GM19351 (cell line): ENCODE measurements at regions not wholly inside any gene's neighbourhood (a gene's known extent, or its start where the extent isn't known, plus 50 kb on each side); places are given as distances from the start of the nearest gene placed in this dataset.
"Not testable (repeated sequence)": the region's sequence is repeated elsewhere in the genome, so short reads cannot be mapped to it uniquely, and the experiment has no call there.

Experiments used
- ATAC-seq: cut with Tn5 transposase; IDR thresholded peaks from one replicate; pipeline ENCODE4 v1.9.1; 2021; ENCODE audit warnings: mild to moderate bottlenecking, moderate library complexity; ENCODE audit not compliant: unreplicated experiment

DNA sequence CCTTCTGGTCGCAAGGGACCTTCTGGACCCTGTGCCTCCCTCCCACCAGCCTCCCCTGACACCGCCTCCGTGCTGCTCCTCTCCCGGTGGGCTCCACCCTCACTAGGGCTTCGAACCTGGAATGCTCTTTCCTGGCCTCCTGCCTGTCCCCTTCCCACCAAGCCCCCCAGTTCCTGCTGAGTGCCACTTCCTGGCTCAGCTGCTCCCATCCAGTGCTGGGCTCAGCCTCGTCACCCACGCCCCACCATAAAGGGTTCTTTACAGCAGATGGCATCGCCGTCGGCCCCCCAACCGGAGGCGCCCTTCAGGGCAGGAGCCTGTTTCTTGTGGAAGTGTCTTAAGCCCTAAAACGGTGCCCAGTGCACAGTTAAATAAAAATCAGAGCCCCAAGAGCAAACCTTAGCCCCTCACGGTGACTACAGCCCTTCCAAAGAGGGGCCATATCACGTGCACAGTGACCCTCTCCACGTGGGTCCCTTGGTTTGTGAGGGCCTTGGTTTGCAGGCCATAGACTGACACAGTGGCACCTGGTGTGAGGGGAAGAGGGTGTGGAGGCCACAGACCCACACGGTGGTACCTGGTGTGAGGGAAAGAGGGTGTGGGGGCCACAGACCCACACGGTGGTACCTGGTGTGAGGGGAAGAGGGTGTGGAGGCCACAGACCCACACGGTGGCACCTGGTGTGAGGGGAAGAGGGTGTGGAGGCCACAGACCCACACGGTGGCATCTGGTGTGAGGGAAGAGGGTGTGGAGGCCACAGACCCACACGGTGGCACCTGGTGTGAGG is 111.4 kb downstream of the METRNL start:
- no peak for ATAC-seq

DNA sequence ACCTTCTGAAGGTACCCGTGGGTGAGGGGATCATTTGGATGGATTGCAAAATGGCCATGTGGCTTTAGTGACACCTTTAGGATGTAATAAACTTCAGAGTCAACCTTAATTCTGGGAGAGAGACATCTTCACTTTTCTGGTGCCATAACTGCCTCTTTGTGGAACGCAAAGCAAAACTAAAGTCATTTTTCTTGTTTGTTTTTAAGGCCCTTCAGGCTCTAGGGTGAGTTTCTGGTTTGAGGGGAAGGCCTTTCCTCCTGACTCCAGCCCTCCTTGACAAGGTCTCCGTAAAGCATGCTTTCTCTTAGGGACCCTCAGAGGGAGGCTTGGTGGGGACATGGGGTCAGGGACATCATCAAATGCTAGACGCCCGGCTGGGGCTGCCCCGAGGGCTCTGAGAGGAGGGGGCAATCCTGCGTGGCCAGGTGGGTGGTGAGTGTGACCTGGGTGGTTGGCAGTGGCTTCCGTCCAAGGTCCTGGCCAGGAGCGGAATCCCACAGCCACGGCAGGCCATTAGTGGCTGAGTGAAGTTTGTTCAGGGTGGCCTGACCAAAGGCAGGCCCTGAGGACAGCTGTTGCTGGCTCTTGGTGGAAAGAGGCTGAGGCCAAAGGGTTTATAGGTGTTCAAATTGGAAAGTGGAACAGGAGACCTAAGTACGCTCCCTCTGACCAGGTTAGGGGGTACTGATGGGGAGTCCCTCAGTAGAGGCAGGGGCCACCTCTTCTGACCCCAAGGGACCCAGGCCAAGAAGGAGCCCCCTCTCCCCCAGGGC is 112.2 kb downstream of the METRNL start:
- ATAC-seq: no peak

DNA sequence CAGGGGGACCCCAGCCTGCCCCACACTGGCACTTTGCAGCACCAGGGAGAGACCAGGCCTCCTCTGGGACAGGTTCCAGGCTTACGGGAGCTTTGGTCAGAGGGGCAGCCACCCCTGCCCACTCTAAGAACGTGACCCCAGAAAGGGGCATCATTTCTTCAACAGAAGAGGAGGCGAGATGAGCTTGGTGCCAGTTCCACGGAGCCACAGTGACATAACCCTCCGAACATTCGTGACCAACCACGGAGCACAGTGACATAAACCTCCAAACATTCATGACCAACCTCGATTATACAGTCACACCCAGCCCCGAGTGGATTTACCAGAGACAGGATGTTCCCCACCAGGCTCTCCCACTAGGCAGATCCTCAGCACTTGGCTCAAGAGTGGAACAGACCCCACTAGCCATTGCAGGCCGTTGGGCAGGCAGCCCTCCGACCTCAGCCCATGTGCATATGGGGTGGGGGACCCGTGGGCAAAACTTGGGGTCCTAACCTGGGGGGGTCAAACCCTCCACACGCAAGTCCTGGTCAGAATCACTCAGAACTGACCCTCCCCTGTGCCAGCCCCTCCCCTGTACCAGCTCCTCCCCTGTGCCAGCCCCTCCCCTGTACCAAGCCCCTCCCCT is 112.9 kb downstream of the METRNL start:
- no peak for ATAC-seq

DNA sequence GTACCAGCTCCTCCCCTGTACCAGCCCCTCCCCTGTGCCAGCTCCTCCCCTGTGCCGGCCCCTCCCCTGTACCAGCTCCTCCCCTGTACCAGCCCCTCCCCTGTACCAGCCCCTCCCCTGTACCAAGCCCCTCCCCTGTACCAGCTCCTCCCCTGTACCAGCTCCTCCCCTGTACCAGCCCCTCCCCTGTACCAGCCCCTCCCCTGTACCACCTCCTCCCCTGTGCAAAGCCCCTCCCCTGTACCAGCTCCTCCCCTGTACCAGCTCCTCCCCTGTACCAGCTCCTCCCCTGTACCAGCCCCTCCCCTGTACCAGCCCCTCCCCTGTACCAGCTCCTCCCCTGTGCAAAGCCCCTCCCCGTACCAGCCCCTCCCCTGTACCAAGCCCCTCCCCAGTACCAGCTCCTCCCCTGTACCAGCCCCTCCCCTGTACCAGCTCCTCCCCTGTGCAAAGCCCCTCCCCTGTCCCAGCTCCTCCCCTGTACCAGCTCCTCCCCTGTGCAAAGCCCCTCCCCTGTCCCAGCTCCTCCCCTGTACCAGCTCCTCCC is 113.5 kb downstream of the METRNL start:
- ATAC-seq: not testable (repeated sequence)

DNA sequence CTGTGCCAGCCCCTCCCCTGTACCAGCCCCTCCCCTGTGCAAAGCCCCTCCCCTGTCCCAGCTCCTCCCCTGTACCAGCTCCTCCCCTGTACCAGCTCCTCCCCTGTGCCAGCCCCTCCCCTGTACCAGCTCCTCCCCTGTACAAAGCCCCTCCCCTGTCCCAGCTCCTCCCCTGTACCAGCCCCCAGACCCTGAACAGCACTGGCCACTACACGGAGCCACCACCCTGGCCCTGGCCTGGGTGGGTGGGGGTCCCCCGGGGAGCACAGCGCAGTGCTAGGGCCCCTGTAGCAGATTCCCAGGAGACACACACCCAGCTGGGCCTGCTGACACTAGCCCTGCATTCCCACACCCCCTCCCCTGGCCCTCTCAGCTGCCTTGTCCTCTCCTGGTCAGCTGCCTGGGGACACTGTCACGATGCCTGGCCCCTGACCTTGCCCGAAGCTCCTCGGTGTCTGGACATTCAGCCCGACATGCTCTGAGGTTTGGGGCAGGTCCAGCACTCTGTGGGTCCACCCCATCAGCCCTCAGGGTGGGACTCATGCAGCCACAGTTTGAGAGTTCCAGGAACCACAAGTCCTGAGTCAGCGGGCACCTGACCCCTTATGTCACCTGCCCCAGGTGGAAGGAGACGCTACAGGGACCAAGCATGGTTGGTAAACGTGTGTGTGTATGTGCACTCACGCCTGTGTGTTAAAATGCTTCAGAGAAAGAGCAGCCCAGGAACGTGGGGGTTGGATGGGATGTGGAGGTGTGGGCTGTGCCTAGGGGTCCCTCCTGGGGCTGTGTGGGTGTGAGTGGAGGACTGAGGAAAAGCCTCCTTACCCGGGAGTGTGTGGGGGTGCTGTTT is 114.2 kb downstream of the METRNL start:
- ATAC-seq: no peak

DNA sequence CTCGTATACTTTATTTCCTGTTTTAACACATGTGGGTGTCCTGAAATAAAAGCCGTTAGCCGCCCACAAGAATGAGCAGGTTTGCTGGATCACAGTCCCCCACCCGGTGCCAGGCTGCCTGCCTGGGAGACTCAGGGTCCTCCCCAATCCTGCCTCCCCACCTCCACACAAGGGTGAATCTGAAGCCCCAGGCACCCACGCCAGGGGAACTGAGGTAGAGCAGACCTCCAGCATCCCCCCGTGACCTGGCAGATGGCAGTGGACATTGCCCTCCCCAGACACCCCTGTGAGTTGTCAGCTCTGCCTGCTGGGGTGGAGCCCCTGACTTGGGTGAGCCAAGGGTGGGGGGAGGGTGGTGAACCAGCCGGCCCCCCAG is 114.8 kb downstream of the METRNL start:
- ATAC-seq: no peak

DNA sequence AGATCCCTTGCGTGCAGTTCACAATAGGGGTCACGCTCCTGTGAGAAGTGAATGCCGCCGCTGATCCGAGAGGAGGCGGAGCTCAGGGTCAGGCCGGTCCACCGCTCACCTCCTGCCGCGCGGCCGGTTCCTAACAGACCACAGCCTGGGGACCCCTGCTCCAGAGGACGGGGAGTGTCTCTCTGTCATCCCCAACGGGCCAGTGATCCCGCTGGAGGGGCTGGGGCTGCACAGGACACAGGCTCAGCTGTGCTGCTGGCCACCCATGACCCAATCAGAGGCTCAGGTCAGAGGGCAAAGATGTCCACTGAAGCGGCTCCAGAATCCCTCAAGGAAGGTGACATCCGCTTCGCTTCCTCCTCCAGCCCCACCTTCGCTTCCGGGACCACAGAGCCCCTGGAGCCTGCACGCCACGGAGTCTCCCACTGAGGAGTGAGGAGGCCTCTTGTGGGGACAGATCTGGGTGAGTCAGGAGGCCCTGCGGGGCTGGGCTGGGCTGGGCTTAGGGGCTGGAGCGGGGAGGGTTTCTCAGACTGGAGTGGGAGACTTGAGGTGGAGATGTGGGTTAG is 115.4 kb downstream of the METRNL start:
- no peak for ATAC-seq

DNA sequence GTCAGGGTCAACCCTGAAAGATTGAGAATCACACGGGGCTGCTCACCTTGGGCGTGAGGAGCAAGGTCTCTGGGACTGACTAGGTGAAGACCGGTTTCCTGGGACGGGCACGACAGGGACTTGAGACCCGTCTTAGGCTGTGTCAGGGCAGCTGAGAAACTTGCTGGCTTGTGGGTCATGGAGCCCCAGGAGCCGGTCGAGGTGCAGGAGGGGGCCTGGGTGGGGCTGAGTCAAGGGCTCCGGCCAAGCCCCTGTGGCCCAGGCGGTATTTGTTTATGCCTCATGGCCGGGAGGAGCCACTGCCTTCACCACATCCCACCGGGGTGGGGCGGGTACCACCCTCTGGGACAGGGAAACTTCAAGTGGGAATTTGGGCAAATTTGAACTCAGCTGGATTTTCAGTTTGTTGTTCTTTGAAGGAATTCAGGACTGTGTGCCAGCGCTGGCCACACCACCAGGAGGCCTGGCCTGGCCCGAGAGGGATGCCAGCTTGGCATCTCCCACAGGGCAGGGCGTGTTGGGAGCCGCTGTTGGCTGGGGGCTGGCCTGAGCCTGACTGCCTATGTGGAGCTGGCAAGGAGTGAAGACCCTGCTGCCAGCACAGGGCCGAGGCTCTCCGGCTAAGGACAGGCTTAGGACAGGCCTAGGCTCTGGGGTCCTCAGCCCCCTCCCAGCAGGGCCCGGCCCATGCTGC is 116.1 kb downstream of the METRNL start:
- no peak for ATAC-seq

DNA sequence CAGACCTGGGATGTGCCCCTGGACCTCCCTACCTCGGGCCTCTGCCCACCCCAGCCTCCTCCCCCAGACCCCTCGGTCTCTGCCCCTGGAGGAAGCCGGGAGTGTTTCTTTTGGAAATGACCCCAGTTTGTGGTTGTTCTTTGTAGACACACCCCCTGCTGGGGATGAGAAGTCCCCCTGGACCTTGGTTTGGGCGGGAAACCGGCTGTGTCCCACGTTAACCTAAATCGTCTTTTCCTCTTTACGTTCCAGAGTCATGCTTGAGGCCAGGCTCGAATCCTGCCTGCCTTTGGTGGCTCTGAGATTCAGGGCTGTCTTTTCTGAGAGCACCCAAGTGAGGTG is 116.6 kb downstream of the METRNL start:
- ATAC-seq: no peak

DNA sequence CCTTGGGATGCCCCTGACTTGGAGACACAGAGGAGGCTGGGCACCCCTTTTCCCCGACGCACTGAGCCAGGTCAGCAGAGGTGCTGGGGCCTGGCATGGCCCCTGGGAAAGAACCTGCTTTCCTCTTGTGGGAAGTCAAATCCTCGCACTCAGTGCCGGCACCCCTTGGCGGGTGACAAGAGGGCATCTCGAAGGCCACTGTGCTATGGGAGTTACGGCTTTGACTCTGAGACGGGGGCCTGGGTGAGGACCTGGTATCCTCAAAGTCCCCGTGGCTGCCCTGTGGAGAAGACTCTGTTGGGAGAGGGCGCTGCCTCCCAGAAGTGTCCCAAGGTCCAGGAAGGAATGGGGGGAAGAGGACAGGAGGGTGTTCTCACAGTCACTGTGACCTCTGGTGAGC is 117.0 kb downstream of the METRNL start:
- ATAC-seq: no peak

DNA sequence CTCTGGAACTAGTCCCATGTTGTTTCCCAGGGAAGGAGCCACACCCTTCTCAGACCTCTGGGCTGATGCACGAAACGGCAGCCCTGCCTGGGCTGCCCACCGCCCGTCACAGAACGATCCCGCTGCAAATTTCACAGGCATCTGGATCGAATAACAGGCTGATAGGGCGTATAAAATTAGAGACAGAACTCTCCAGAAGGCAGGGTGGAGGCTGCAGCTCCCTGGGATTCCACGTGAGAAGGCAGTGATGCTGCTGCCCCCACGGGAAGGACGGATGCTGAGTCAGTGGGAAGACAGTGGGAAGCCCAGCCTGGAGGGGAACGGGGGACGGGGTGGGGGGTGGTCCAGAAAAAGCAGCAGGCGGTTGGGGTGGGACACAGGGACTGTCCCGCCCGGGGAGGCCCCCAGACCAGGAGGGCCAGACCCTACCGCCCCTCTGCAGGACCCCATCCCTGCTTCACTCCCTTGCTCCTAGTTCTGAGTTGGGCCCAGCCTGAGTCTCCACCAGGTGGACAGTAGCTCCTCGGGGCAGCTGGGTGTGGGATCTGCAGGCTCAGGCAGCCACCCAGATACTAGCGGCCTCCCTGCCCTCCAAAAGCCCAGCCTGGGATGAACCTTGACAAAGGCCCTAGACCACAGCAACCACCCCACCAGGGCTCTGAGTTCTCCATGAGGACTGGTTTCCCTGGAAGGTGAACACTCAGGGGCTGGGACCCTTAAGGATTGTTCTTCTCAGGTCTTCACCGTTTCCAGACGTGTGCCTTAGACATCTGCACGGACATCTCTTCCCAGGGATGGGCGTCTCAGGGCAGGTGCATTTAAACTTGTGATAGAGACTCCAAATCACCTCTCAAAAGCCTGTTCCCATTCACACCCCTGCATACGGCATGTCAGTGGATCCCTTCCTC is 117.8 kb downstream of the METRNL start:
- ATAC-seq: no peak

DNA sequence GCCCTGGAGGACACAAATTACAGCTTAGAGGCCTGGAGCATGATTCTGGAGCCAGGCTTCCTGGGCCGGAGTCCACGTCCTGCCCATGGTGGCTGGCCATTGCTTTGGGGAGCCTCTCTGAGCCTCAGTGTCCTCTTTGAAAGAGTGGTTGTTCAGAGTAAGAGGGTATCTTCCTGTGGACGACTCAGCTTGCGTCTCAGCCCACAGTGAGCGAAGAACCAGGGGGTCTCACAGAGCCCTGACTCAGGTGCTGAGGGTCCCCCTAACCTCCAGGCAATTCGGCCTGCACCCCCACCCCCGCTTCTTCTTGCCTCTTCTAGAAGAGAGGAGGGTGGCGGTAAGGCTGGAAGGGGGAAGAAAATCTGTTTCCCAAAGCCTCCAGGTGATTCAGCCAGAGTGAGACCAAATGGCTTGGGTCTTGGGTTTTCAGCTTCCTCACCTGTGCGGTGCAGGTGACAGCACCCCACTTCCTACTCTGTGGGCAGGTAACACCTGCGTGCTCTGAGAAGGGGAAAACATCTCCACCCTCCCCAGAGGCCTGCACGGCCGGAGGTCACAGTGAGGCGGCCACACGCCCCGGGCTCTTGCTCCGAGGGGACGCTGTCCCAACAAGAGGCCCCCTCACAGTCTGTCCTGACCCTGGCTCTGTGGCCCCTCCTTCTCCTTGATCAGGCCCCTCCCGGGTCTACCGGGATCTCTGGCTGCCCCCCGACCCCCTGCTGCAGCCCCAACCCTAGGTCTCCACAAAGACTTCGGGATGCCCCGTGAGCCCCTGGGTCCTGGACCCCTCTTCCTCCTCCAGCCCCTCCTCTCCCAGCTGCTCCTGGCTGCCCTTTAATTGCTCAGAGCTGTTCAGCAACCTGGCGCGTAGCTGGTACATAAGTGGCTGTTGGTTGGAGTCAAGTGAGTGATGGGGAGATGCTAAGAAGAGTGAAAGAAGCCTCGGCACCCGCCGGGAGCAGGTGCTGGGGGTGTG is 119.2 kb downstream of the METRNL start:
- no peak for ATAC-seq

DNA sequence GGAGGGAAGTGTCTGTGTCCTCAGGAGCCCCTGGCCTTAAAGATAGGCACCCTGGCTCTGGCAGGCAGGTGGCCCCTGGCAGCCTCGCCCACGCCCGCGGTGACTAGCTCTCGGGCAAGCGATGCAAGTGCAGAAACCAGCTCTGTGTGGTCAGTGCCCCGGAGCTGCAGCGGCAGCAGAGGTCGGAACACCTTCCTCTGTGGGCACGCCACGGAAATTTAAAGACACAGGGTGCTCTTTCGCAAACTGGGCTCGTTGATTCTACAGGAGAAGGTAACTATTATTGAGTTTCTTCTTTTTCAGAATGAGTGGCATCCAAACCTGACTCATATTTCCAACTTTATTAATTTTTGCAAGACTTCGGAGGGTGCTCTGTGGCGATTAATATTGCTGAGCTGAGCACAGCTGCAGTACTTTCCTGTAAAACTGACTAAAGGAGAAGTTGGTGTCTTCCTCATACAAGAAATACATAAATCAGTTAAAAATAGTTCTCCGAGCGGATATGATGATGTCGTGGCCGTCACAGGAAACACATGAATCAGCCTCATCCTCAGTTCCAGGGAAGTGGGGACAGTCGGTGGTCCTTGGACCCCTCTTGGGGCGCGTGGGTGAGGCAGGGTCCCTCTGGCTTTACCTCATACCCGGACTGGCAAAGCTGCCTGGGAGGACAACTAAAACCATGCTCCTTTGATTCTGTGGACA is 120.2 kb downstream of the METRNL start:
- ATAC-seq: no peak

DNA sequence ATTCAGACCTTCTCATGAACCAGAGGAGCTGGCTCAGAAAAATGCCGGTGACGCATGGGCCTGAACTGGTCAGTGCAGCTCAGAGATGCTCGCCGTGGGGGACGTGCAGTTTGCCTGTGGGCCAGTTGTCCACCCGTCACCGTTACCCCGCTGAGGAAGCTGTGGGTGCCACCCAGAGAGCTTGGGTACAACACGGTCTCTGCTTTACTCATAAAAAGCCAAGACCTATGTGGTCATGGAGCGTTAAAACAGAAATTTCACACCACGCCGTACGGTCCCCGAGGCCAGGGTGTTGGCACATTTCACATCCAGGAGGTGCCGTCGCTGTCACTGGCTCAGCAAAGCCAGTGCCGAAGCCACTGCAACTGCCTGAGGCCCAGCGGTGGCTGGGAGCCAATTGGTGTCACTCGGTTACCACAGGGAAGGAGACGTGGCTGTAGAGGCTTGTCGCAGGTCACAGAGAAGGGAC is 120.9 kb downstream of the METRNL start:
- no peak for ATAC-seq

DNA sequence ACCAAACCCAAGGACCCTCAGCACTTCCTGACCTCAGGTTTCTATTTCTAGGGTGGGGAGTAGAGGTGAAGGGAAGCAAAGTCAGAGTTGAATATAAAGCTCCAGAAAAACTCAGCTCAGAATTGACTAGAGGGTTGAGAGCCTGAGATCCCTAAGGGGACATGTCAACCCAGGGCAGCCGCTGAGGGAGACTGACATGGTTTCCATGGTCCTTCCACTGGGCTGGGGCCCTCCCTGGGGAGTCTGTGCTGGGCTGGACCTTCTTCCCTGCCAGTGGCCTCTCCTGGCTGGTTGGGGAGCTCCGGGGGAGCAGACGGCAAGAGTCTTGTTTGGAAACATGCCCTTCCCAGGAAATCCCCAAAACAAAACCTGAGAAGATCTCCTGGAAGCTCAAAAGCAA is 121.3 kb downstream of the METRNL start:
- no peak for ATAC-seq

DNA sequence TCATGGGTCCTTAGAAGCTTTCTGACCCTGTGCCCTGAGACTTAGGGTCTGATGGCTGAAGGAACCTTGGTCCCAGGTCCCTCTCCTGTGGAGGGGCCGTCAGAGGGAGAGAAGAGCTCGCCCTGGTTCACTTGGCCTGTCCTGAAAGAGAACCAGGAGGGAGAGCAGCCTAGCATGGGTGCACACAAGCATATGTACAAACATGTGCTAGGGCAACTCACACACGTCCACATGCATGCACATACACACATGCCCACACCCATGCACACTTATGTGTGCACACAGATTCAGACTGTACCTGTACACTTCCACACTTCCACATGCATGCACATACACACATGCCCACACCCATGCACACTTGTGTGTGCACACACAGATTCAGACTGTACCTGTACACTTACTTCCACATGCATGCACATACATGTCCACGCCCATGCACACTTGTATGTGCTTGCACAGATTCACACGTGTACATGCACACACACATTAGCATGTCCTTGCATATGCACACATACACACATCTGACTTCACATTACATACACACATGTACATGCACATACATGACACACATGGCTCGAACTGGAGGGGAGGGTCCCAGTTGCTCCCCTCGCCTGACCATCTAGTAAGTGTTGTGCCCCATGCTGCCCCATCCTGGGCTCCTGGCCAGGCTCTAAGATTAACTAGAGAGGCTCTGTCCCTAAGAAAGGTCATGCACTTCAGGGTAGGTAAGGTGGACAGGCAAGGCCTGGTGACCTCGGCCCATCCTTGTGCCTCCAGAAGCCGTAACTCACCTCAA is 122.0 kb downstream of the METRNL start:
- ATAC-seq: no peak
